ENCODE measurements at regions not wholly inside any gene's neighbourhood (a gene's known extent, or its start where the extent isn't known, plus 50 kb on each side); places are given as distances from the start of the nearest gene placed in this dataset.
A peak's percentile ranks its signal among the peaks of the same experiment; 100 is the strongest.

- TF ChIP-seq CTCF (conservative IDR thresholded peaks at IDR 0.05; ENCODE audit: low read depth, low read length): no peak
- peak; percentile 18 for DNase-seq (ENCODE audit: low read depth)
- no peak overlapping the region for H3K4me3 ChIP-seq (ENCODE audit: low read depth, low read length)
Measured at GRCh38 chr2:78682781-78683180, 342.7 kb upstream of the REG3G start.

GRCh38 chr2:78686625-78687153, 338.8 kb upstream of the REG3G start:
- no peak overlapping the region for H3K4me3 ChIP-seq (ENCODE audit: low read depth, low read length)
- no peak for DNase-seq (ENCODE audit: low read depth)
- TF ChIP-seq CTCF (conservative IDR thresholded peaks at IDR 0.05; ENCODE audit: low read depth, low read length): no peak

- DNase-seq (ENCODE audit: low read depth): no peak
- no peak for TF ChIP-seq CTCF (conservative IDR thresholded peaks at IDR 0.05; ENCODE audit: low read depth, low read length)
- H3K4me3 ChIP-seq (ENCODE audit: low read depth, low read length): no peak overlapping the region
Measured at GRCh38 chr2:78699696-78700095, 325.8 kb upstream of the REG3G start.

GRCh38 chr2:78701546-78701945, 324.0 kb upstream of the REG3G start:
- no peak overlapping the region for H3K4me3 ChIP-seq (ENCODE audit: low read depth, low read length)
- no peak for TF ChIP-seq CTCF (conservative IDR thresholded peaks at IDR 0.05; ENCODE audit: low read depth, low read length)
- no peak for DNase-seq (ENCODE audit: low read depth)

GRCh38 chr2:78707776-78708386, 317.6 kb upstream of the REG3G start:
- DNase-seq (ENCODE audit: low read depth): no peak
- no peak for TF ChIP-seq CTCF (conservative IDR thresholded peaks at IDR 0.05; ENCODE audit: low read depth, low read length)
- H3K4me3 ChIP-seq (ENCODE audit: low read depth, low read length): no peak overlapping the region

GRCh38 chr2:78710632-78711375, 314.7 kb upstream of the REG3G start:
- no peak for DNase-seq (ENCODE audit: low read depth)
- TF ChIP-seq CTCF (conservative IDR thresholded peaks at IDR 0.05; ENCODE audit: low read depth, low read length): no peak
- no peak overlapping the region for H3K4me3 ChIP-seq (ENCODE audit: low read depth, low read length)
